Glutamatergic neuron (in vitro differentiated cells): ENCODE measurements at regions not wholly inside any gene's neighbourhood (a gene's known extent, or its start where the extent isn't known, plus 50 kb on each side); places are given as distances from the start of the nearest gene placed in this dataset.

ENCODE experiments used
- DNase-seq: peaks from one replicate; pipeline ENCODE4 v3.0.0; 2022
- H3K27ac Mint-ChIP-seq: one replicate; pipeline ENCODE4 v1.8.0; 2020; ENCODE audit warnings: mild to moderate bottlenecking, mixed read lengths, inconsistent platforms; ENCODE audit not compliant: unreplicated experiment
- H3K27me3 Mint-ChIP-seq: one replicate; pipeline ENCODE4 v1.8.0; 2020; ENCODE audit warnings: mild to moderate bottlenecking, moderate library complexity, mixed read lengths, inconsistent platforms; ENCODE audit not compliant: unreplicated experiment
- H3K36me3 Mint-ChIP-seq: one replicate; pipeline ENCODE4 v1.8.0; 2020; ENCODE audit warnings: mild to moderate bottlenecking, mixed read lengths, inconsistent platforms; ENCODE audit not compliant: unreplicated experiment
- H3K4me1 Mint-ChIP-seq: one replicate; pipeline ENCODE4 v1.8.0; 2020; ENCODE audit warnings: mild to moderate bottlenecking, low read depth, mixed read lengths, inconsistent platforms; ENCODE audit not compliant: unreplicated experiment
- H3K4me3 Mint-ChIP-seq: one replicate; pipeline ENCODE4 v1.8.0; 2020; ENCODE audit warnings: mild to moderate bottlenecking, mixed read lengths, inconsistent platforms; ENCODE audit not compliant: unreplicated experiment
- H3K9me3 Mint-ChIP-seq: one replicate; pipeline ENCODE4 v1.8.0; 2020; ENCODE audit warnings: mild to moderate bottlenecking, moderate library complexity, mixed read lengths, inconsistent platforms; ENCODE audit not compliant: unreplicated experiment
- TF ChIP-seq, protein P1 (sequence below): fragments of 200-600 bp; sonication (generic); IDR thresholded peaks from one replicate; pipeline ENCODE4 v1.5.0; 2021; ENCODE audit not compliant: partially characterized antibody, unreplicated experiment

DNA sequence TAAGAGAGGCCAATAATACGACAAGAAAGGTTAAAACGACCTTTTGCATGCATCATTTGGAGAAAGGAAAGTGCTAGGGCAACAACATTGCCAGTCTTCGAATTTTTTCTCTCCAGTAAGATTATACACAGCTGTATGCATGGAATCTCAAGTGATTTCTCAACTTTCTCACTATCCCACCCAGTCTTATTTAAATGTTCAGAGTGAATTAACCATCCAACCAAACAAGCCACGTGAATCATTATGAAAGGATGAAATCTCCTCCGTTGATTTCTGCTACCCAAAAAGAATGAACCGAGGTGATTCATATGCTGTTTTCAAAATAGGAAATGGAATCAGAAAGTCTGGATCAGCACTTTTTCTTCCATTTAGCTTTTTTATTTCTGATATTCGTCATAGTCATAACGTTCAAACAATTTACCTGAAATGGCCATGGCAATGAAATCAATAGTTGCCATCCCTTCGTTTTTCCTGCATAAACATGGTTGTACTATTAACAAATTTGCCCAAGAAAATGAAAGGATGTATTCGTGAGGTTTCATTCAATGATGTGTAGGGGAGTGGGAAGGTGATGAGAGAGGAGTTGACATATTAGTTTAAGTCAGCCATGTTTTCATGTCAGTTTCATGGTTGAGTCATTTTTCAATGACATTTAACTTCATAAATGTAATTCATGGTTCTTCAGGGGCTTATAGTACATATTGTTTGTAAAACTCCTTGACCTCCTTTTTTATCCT is 170.9 kb upstream of the WWC1 start:
- peaks cover 8% of the 10 kb centered on the region for H3K4me1 Mint-ChIP-seq
- no peak overlapping the region for H3K4me3 Mint-ChIP-seq
- no peak overlapping the region for H3K27ac Mint-ChIP-seq

DNA sequence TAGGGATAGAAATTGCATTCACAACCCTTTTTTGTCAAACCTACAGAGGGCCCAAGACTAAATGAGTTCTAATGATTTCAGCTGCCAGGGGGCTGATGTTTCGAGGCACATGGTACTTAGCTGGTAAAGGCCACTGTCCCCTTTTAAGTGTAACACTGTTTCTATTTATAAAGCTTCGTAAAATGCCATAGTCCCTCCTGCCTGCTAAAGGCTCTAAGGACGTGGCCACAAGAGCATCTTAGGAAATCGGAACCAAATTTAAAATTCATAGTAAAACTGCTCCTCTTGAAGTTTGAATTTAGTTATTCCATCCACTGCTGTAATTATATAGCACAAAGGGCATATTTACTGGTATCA is 170.3 kb upstream of the WWC1 start:
- no peak for DNase-seq
- Mint-ChIP-seq H3K4me1 (peaks cover 8% of the 10 kb centered on the region), H3K36me3 (no peaks in the 10 kb centered on the region), H3K9me3 (no peaks in the 10 kb centered on the region), H3K27ac (no peak overlapping the region), H3K4me3 (no peak overlapping the region), H3K27me3 (no peaks in the 10 kb centered on the region)
- TF ChIP-seq, protein P1, sequence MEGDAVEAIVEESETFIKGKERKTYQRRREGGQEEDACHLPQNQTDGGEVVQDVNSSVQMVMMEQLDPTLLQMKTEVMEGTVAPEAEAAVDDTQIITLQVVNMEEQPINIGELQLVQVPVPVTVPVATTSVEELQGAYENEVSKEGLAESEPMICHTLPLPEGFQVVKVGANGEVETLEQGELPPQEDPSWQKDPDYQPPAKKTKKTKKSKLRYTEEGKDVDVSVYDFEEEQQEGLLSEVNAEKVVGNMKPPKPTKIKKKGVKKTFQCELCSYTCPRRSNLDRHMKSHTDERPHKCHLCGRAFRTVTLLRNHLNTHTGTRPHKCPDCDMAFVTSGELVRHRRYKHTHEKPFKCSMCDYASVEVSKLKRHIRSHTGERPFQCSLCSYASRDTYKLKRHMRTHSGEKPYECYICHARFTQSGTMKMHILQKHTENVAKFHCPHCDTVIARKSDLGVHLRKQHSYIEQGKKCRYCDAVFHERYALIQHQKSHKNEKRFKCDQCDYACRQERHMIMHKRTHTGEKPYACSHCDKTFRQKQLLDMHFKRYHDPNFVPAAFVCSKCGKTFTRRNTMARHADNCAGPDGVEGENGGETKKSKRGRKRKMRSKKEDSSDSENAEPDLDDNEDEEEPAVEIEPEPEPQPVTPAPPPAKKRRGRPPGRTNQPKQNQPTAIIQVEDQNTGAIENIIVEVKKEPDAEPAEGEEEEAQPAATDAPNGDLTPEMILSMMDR, result no peak

More for the DNA sequence above, 170.9 kb upstream of the WWC1 start:
- Mint-ChIP-seq H3K36me3 (no peaks in the 10 kb centered on the region), H3K9me3 (no peaks in the 10 kb centered on the region), H3K27me3 (no peaks in the 10 kb centered on the region)
- DNase-seq, result no peak
- TF ChIP-seq, protein P1, result no peak

- H3K4me3 Mint-ChIP-seq, result no peak overlapping the region
- no peaks in the 10 kb centered on the region for H3K27me3 Mint-ChIP-seq
- no peak for DNase-seq
- peaks cover 10% of the 10 kb centered on the region for H3K4me1 Mint-ChIP-seq
- TF ChIP-seq, protein P1, result no peak
- no peaks in the 10 kb centered on the region for H3K9me3 Mint-ChIP-seq
- no peaks in the 10 kb centered on the region for H3K36me3 Mint-ChIP-seq
- no peak overlapping the region for H3K27ac Mint-ChIP-seq
These were observed 167.6 kb upstream of the WWC1 start for GRCh38 chr5:168123631-168124528.

GRCh38 chr5:168125445-168126199 is 165.8 kb upstream of the WWC1 start:
- Mint-ChIP-seq H3K4me3 (no peak overlapping the region), H3K9me3 (no peaks in the 10 kb centered on the region), H3K27me3 (no peaks in the 10 kb centered on the region), H3K27ac (no peak overlapping the region), H3K36me3 (no peaks in the 10 kb centered on the region), H3K4me1 (peaks cover 15% of the 10 kb centered on the region)
- no peak for DNase-seq
- TF ChIP-seq, protein P1, result no peak
